ENCODE measurements at regions not wholly inside any gene's neighbourhood (a gene's known extent, or its start where the extent isn't known, plus 50 kb on each side); places are given as distances from the start of the nearest gene placed in this dataset.

- H3K9me2 ChIP-seq (replicated peaks; ENCODE audit: insufficient read depth, low read length): no peaks in the 10 kb centered on the region
- no peak overlapping the region for H3K4me3 ChIP-seq (ENCODE audit: low read length)
- no peaks in the 10 kb centered on the region for H3K36me3 ChIP-seq (replicated peaks; ENCODE audit: insufficient read depth, low read length)
- H3K27me3 ChIP-seq (replicated peaks; ENCODE audit: insufficient read depth, low read length): no peaks in the 10 kb centered on the region
- H3K9me3 ChIP-seq (replicated peaks; ENCODE audit: insufficient read depth, low read length): no peaks in the 10 kb centered on the region
- H3K79me2 ChIP-seq (ENCODE audit: low read length): no peaks in the 10 kb centered on the region
- H3F3A ChIP-seq (ENCODE audit: insufficient read depth, low read length): peaks cover 16% of the 10 kb centered on the region
- H3K4me1 ChIP-seq (ENCODE audit: low read length): peaks cover 40% of the 10 kb centered on the region
- no peak overlapping the region for H3K4me2 ChIP-seq (ENCODE audit: low read depth, low read length)
- no peaks in the 10 kb centered on the region for H4K20me1 ChIP-seq (ENCODE audit: insufficient read depth, low read length)
- H2AFZ ChIP-seq (ENCODE audit: low read length): no peak overlapping the region
- no peak for DNase-seq
- TF ChIP-seq EZH2 (optimal IDR thresholded peaks at IDR 0.05; ENCODE audit: low read depth, low read length) (no peak), EZH2phosphoT487 (IDR thresholded peaks at IDR 0.05; ENCODE audit: low read length) (no peak), CTCF (IDR thresholded peaks at IDR 0.05; ENCODE audit: low read length) (no peak)
- no peak overlapping the region for H3K27ac ChIP-seq (ENCODE audit: low read length)
- H3K9ac ChIP-seq (ENCODE audit: low read length): no peak overlapping the region
Observed at GRCh38 chr3:177599326-177599725, 402.0 kb upstream of the TBL1XR1 start.

- Histone ChIP-seq H2AFZ (ENCODE audit: low read length) (no peak overlapping the region), H3F3A (ENCODE audit: insufficient read depth, low read length) (peaks cover 16% of the 10 kb centered on the region)
Observed at GRCh38 chr3:177599837-177600236, 402.6 kb upstream of the TBL1XR1 start.

GRCh38 chr3:177600411-177600810 lies 403.1 kb upstream of the TBL1XR1 start:
- Histone ChIP-seq H3K27ac (ENCODE audit: low read length) (no peak overlapping the region), H3K36me3 (replicated peaks; ENCODE audit: insufficient read depth, low read length) (no peaks in the 10 kb centered on the region), H2AFZ (ENCODE audit: low read length) (no peak overlapping the region), H3K27me3 (replicated peaks; ENCODE audit: insufficient read depth, low read length) (no peaks in the 10 kb centered on the region), H3K9ac (ENCODE audit: low read length) (no peak overlapping the region), H3K9me3 (replicated peaks; ENCODE audit: insufficient read depth, low read length) (no peaks in the 10 kb centered on the region), H3K4me2 (ENCODE audit: low read depth, low read length) (no peak overlapping the region), H3K9me2 (replicated peaks; ENCODE audit: insufficient read depth, low read length) (no peaks in the 10 kb centered on the region), H3K79me2 (ENCODE audit: low read length) (no peaks in the 10 kb centered on the region), H3F3A (ENCODE audit: insufficient read depth, low read length) (peaks cover 16% of the 10 kb centered on the region), H3K4me1 (ENCODE audit: low read length) (peaks cover 40% of the 10 kb centered on the region), H4K20me1 (ENCODE audit: insufficient read depth, low read length) (no peaks in the 10 kb centered on the region), H3K4me3 (ENCODE audit: low read length) (no peak overlapping the region)
- DNase-seq: no peak
- TF ChIP-seq EZH2 (optimal IDR thresholded peaks at IDR 0.05; ENCODE audit: low read depth, low read length): no peak
- TF ChIP-seq CTCF (IDR thresholded peaks at IDR 0.05; ENCODE audit: low read length): no peak
- TF ChIP-seq EZH2phosphoT487 (IDR thresholded peaks at IDR 0.05; ENCODE audit: low read length): no peak

More at GRCh38 chr3:177599837-177600236, 402.6 kb upstream of the TBL1XR1 start:
- H4K20me1 ChIP-seq (ENCODE audit: insufficient read depth, low read length): no peaks in the 10 kb centered on the region
- no peak overlapping the region for H3K27ac ChIP-seq (ENCODE audit: low read length)
- H3K9me3 ChIP-seq (replicated peaks; ENCODE audit: insufficient read depth, low read length): no peaks in the 10 kb centered on the region
- no peaks in the 10 kb centered on the region for H3K27me3 ChIP-seq (replicated peaks; ENCODE audit: insufficient read depth, low read length)
- peaks cover 40% of the 10 kb centered on the region for H3K4me1 ChIP-seq (ENCODE audit: low read length)
- H3K36me3 ChIP-seq (replicated peaks; ENCODE audit: insufficient read depth, low read length): no peaks in the 10 kb centered on the region
- H3K9me2 ChIP-seq (replicated peaks; ENCODE audit: insufficient read depth, low read length): no peaks in the 10 kb centered on the region
- H3K4me3 ChIP-seq (ENCODE audit: low read length): no peak overlapping the region
- H3K9ac ChIP-seq (ENCODE audit: low read length): no peak overlapping the region
- TF ChIP-seq CTCF (IDR thresholded peaks at IDR 0.05; ENCODE audit: low read length): no peak
- no peak for TF ChIP-seq EZH2 (optimal IDR thresholded peaks at IDR 0.05; ENCODE audit: low read depth, low read length)
- no peak for TF ChIP-seq EZH2phosphoT487 (IDR thresholded peaks at IDR 0.05; ENCODE audit: low read length)
- H3K4me2 ChIP-seq (ENCODE audit: low read depth, low read length): no peak overlapping the region
- no peak for DNase-seq
- H3K79me2 ChIP-seq (ENCODE audit: low read length): no peaks in the 10 kb centered on the region

All from MM.1S (cell line).